ENCODE measurements at regions not wholly inside any gene's neighbourhood (a gene's known extent, or its start where the extent isn't known, plus 50 kb on each side); places are given as distances from the start of the nearest gene placed in this dataset.

DNA sequence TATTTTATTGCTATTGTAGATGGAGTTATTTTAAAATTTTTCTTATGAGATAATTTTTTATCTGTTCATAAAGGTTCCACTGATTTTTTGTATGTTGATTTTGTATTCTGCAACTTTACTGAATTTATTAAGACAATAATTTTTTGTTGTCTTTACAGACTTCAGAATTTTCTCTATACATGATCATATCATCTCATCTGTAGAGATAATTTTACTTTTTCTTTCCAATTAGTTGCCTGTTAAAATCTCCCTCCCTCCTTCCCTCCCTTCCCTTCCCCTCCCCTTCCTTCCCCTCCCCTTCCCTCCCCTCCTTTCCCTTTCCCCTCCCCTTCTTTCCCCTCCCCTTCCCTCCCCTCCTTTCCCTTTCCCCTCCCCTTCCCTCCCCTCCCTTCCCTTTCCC, 378.1 kb downstream of the SOCS6 start:
- H3K36me3 ChIP-seq (ENCODE audit: control insufficient read depth, insufficient read depth, low read length), result no peaks in the 10 kb centered on the region
- no peaks in the 10 kb centered on the region for H3K4me1 ChIP-seq (ENCODE audit: control insufficient read depth, low read depth, low read length)
- no peak overlapping the region for H3K4me2 ChIP-seq (ENCODE audit: low read length)
- H2BK120ac ChIP-seq (ENCODE audit: low read depth, low read length), result no peak overlapping the region
- H3K23ac ChIP-seq (ENCODE audit: low read length), result no peak overlapping the region
- H3K4ac ChIP-seq (ENCODE audit: low read depth, low read length), result no peak overlapping the region
- no peaks in the 10 kb centered on the region for H3K27me3 ChIP-seq (ENCODE audit: insufficient read depth, low read length, poor library complexity)
- H4K5ac ChIP-seq (ENCODE audit: low read length), result no peak overlapping the region
- H2BK5ac ChIP-seq (ENCODE audit: low read length), result no peak overlapping the region
- no peak overlapping the region for H3K4me3 ChIP-seq (ENCODE audit: low read length)
- H3K79me1 ChIP-seq (ENCODE audit: low read length), result no peaks in the 10 kb centered on the region
- H3K27ac ChIP-seq (ENCODE audit: low read depth, low read length), result no peak overlapping the region
- no peak overlapping the region for H2BK15ac ChIP-seq (replicated peaks; ENCODE audit: low read depth)
- no peak overlapping the region for H3K9ac ChIP-seq (ENCODE audit: low read length)
- no peak overlapping the region for H2AK5ac ChIP-seq (ENCODE audit: low read length)
- no peak for DNase-seq
- H4K8ac ChIP-seq (ENCODE audit: low read depth, low read length), result no peak overlapping the region
- H3K18ac ChIP-seq (ENCODE audit: low read length), result no peak overlapping the region
- no peaks in the 10 kb centered on the region for H3K79me2 ChIP-seq (ENCODE audit: control insufficient read depth, insufficient read depth, low read length)
- no peak overlapping the region for H3K56ac ChIP-seq (ENCODE audit: low read length)

DNA sequence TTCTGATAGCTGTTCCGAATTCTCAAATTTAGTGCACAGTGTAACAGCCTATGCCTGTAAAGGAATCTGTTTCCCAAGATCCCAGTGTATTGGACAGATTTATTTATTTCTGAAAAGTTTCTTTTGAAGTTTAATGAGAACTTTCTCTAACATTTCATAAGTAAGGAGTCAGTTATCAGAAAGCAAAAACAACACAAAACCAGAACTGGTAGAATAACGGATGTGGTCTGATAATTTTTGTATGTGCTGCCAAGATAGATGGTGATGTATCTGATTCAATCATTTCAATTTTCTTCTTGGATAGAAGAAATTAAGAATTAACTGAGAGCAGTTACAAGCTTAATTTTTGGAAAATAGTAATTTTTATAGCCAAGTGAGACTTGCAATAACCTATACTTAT, 374.3 kb downstream of the SOCS6 start:
- Histone ChIP-seq H3K56ac (ENCODE audit: low read length) (no peak overlapping the region), H4K8ac (ENCODE audit: low read depth, low read length) (no peak overlapping the region), H2BK5ac (ENCODE audit: low read length) (no peak overlapping the region), H3K27ac (ENCODE audit: low read depth, low read length) (no peak overlapping the region), H2BK120ac (ENCODE audit: low read depth, low read length) (no peak overlapping the region), H3K27me3 (ENCODE audit: insufficient read depth, low read length, poor library complexity) (no peaks in the 10 kb centered on the region), H3K36me3 (ENCODE audit: control insufficient read depth, insufficient read depth, low read length) (no peaks in the 10 kb centered on the region), H3K4me1 (ENCODE audit: control insufficient read depth, low read depth, low read length) (no peaks in the 10 kb centered on the region), H3K4me3 (ENCODE audit: low read length) (no peak overlapping the region), H3K79me2 (ENCODE audit: control insufficient read depth, insufficient read depth, low read length) (no peaks in the 10 kb centered on the region), H3K9ac (ENCODE audit: low read length) (no peak overlapping the region), H2AK5ac (ENCODE audit: low read length) (no peak overlapping the region), H3K23ac (ENCODE audit: low read length) (no peak overlapping the region), H3K79me1 (ENCODE audit: low read length) (no peaks in the 10 kb centered on the region), H2BK15ac (replicated peaks; ENCODE audit: low read depth) (no peak overlapping the region), H3K18ac (ENCODE audit: low read length) (no peak overlapping the region), H4K5ac (ENCODE audit: low read length) (no peak overlapping the region), H3K4ac (ENCODE audit: low read depth, low read length) (no peak overlapping the region), H3K4me2 (ENCODE audit: low read length) (no peak overlapping the region)
- WGBS (ENCODE audit: extremely low coverage, insufficient coverage, low lambda C conversion rate), result no CpG with 5 or more reads among the region's 2 CpGs
- DNase-seq, result no peak

DNA sequence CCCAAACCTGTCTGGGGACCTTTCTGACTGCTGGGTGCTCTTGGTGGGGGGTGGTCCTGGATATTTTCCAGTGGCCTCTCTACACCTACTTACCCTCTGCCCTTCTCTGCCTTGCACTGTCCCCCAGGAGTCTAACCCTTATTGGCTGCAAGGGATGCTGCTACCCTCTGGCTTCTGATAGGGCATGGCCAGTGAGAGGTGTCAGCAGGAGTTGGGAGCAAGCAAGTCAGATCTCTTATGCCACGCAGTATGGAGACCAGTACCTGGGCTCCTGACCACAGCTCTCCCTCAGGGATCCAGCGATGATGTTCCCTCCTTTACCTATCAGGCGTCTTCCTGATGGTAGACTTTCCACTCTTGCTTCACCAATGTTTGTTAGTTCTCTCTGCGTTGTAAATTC, 373.7 kb downstream of the SOCS6 start:
- no peak overlapping the region for H2BK5ac ChIP-seq (ENCODE audit: low read length)
- H2BK15ac ChIP-seq (replicated peaks; ENCODE audit: low read depth), result no peak overlapping the region
- no peak for DNase-seq
- no peak overlapping the region for H3K23ac ChIP-seq (ENCODE audit: low read length)
- H3K9ac ChIP-seq (ENCODE audit: low read length), result no peak overlapping the region
- no peaks in the 10 kb centered on the region for H3K79me2 ChIP-seq (ENCODE audit: control insufficient read depth, insufficient read depth, low read length)
- H4K8ac ChIP-seq (ENCODE audit: low read depth, low read length), result no peak overlapping the region
- H3K56ac ChIP-seq (ENCODE audit: low read length), result no peak overlapping the region
- H3K79me1 ChIP-seq (ENCODE audit: low read length), result no peaks in the 10 kb centered on the region
- no peak overlapping the region for H2AK5ac ChIP-seq (ENCODE audit: low read length)
- H3K27ac ChIP-seq (ENCODE audit: low read depth, low read length), result no peak overlapping the region
- H2BK120ac ChIP-seq (ENCODE audit: low read depth, low read length), result no peak overlapping the region
- H3K4me2 ChIP-seq (ENCODE audit: low read length), result no peak overlapping the region
- no peaks in the 10 kb centered on the region for H3K4me1 ChIP-seq (ENCODE audit: control insufficient read depth, low read depth, low read length)
- H3K27me3 ChIP-seq (ENCODE audit: insufficient read depth, low read length, poor library complexity), result no peaks in the 10 kb centered on the region
- H3K36me3 ChIP-seq (ENCODE audit: control insufficient read depth, insufficient read depth, low read length), result no peaks in the 10 kb centered on the region
- H4K5ac ChIP-seq (ENCODE audit: low read length), result no peak overlapping the region
- H3K4me3 ChIP-seq (ENCODE audit: low read length), result no peak overlapping the region
- no peak overlapping the region for H3K4ac ChIP-seq (ENCODE audit: low read depth, low read length)
- no CpG with 5 or more reads among the region's 4 CpGs for WGBS (ENCODE audit: extremely low coverage, insufficient coverage, low lambda C conversion rate)
- no peak overlapping the region for H3K18ac ChIP-seq (ENCODE audit: low read length)

DNA sequence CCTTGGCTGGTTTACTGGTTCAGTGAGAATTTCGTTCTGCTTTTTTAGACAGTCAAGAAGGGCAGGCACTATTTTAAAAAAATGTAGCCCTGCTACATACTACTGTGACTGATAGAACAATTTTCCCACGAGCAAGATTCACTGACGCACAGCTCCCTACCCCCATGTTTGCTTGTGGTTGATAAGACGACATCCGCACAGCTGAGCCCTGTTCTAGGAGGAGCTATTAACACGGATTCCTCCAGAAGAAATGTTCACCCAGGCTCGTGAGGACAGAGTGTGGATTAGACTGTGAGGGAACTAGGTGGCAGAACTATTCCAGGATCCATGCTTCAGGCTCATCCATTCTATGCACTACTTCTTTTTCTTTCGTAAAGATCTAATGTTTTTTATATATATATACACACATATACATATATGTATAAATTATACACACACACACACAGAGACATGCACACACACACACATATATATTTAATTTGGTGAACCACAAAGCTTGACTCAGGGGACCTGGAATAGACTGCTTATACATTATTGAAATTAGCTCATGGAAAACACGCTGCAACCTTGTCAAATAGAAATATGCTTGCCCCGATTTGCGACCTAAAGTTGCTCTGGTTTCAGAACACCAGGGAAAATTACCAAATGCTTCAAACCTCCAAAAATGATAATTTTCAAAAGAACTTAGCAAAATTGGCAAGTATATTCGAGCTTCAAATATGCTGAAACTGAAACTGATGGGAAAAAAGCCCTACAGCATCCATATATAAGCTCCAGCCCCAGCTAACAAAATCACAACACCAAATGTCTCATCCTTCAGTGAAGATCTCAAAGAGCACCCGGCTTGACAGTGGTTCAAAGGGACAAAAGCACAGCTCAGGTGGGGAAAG, 370.4 kb downstream of the SOCS6 start:
- no peak overlapping the region for H3K23ac ChIP-seq (ENCODE audit: low read length)
- H3K18ac ChIP-seq (ENCODE audit: low read length), result no peak overlapping the region
- no peak overlapping the region for H4K5ac ChIP-seq (ENCODE audit: low read length)
- no peaks in the 10 kb centered on the region for H3K79me2 ChIP-seq (ENCODE audit: control insufficient read depth, insufficient read depth, low read length)
- H4K8ac ChIP-seq (ENCODE audit: low read depth, low read length), result no peak overlapping the region
- no peak overlapping the region for H2AK5ac ChIP-seq (ENCODE audit: low read length)
- no peak overlapping the region for H2BK5ac ChIP-seq (ENCODE audit: low read length)
- no peaks in the 10 kb centered on the region for H3K36me3 ChIP-seq (ENCODE audit: control insufficient read depth, insufficient read depth, low read length)
- no peak overlapping the region for H3K9ac ChIP-seq (ENCODE audit: low read length)
- H3K27ac ChIP-seq (ENCODE audit: low read depth, low read length), result no peak overlapping the region
- no peak overlapping the region for H3K4me3 ChIP-seq (ENCODE audit: low read length)
- H2BK15ac ChIP-seq (replicated peaks; ENCODE audit: low read depth), result no peak overlapping the region
- H3K27me3 ChIP-seq (ENCODE audit: insufficient read depth, low read length, poor library complexity), result no peaks in the 10 kb centered on the region
- no peak overlapping the region for H3K4me2 ChIP-seq (ENCODE audit: low read length)
- no CpG with 5 or more reads among the region's 13 CpGs for WGBS (ENCODE audit: extremely low coverage, insufficient coverage, low lambda C conversion rate)
- no peaks in the 10 kb centered on the region for H3K79me1 ChIP-seq (ENCODE audit: low read length)
- no peak overlapping the region for H3K4ac ChIP-seq (ENCODE audit: low read depth, low read length)
- H3K56ac ChIP-seq (ENCODE audit: low read length), result no peak overlapping the region
- H3K4me1 ChIP-seq (ENCODE audit: control insufficient read depth, low read depth, low read length), result no peaks in the 10 kb centered on the region
- H2BK120ac ChIP-seq (ENCODE audit: low read depth, low read length), result no peak overlapping the region
- no peak for DNase-seq

DNA sequence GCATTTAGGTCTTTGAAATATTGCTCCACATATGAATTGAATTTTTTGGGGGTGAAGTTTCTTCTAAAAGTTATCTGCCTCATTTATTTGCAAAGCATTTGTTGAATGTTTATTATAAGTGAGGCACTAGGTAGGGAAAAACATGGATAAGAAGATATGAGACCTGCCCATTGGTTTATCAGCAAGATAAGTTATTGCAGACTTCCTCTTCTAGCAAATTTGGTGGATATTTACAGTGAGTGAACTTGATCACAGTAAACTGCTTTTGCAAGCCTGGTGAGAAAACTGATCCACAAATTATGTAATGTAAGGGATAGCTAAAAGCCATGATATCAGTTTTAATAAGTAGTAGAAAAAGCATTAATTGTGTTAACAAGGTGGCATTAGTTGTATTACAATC, 364.8 kb downstream of the SOCS6 start:
- DNase-seq, result no peak
- Histone ChIP-seq H3K4me2 (ENCODE audit: low read length) (no peak overlapping the region), H3K56ac (ENCODE audit: low read length) (no peak overlapping the region)

DNA sequence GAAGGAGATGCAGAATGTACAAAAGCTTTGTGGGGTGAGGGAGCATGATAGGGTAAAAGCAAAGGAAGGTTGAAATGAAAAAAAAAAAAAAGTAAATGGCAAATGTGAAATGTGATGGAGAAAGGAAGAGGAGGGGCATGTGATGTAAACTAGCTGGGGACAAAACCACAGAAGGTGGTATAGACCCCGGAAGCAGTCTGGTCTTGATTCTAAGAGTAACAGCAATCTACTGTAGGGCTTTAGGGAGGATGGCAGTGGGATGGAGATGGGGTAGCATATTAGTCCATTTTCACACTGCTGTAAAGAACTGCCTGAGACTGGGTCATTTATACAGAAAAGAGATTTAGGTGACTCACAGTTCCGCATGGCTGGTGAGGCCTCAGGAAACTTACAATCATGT, 362.0 kb downstream of the SOCS6 start:
- H3K4me3 ChIP-seq (ENCODE audit: low read length), result no peak overlapping the region
- H4K5ac ChIP-seq (ENCODE audit: low read length), result no peak overlapping the region
- H3K79me1 ChIP-seq (ENCODE audit: low read length), result no peaks in the 10 kb centered on the region
- no peak overlapping the region for H3K56ac ChIP-seq (ENCODE audit: low read length)
- H3K4me2 ChIP-seq (ENCODE audit: low read length), result no peak overlapping the region
- H4K8ac ChIP-seq (ENCODE audit: low read depth, low read length), result no peak overlapping the region
- no peak overlapping the region for H2BK120ac ChIP-seq (ENCODE audit: low read depth, low read length)
- DNase-seq, result no peak
- no peak overlapping the region for H3K4ac ChIP-seq (ENCODE audit: low read depth, low read length)
- no peaks in the 10 kb centered on the region for H3K27me3 ChIP-seq (ENCODE audit: insufficient read depth, low read length, poor library complexity)
- H3K27ac ChIP-seq (ENCODE audit: low read depth, low read length), result no peak overlapping the region
- H3K18ac ChIP-seq (ENCODE audit: low read length), result no peak overlapping the region
- no peak overlapping the region for H2BK15ac ChIP-seq (replicated peaks; ENCODE audit: low read depth)
- H3K9ac ChIP-seq (ENCODE audit: low read length), result no peak overlapping the region
- H3K79me2 ChIP-seq (ENCODE audit: control insufficient read depth, insufficient read depth, low read length), result no peaks in the 10 kb centered on the region
- H3K4me1 ChIP-seq (ENCODE audit: control insufficient read depth, low read depth, low read length), result no peaks in the 10 kb centered on the region
- no peaks in the 10 kb centered on the region for H3K36me3 ChIP-seq (ENCODE audit: control insufficient read depth, insufficient read depth, low read length)
- H2AK5ac ChIP-seq (ENCODE audit: low read length), result no peak overlapping the region
- WGBS (ENCODE audit: extremely low coverage, insufficient coverage, low lambda C conversion rate), result no CpG with 5 or more reads among the region's 2 CpGs
- H2BK5ac ChIP-seq (ENCODE audit: low read length), result no peak overlapping the region
- no peak overlapping the region for H3K23ac ChIP-seq (ENCODE audit: low read length)

More for the DNA sequence above, 364.8 kb downstream of the SOCS6 start:
- H4K8ac ChIP-seq (ENCODE audit: low read depth, low read length), result no peak overlapping the region
- H2BK5ac ChIP-seq (ENCODE audit: low read length), result no peak overlapping the region
- no peak overlapping the region for H3K4me3 ChIP-seq (ENCODE audit: low read length)
- H3K36me3 ChIP-seq (ENCODE audit: control insufficient read depth, insufficient read depth, low read length), result no peaks in the 10 kb centered on the region
- no peaks in the 10 kb centered on the region for H3K79me2 ChIP-seq (ENCODE audit: control insufficient read depth, insufficient read depth, low read length)
- H2BK15ac ChIP-seq (replicated peaks; ENCODE audit: low read depth), result no peak overlapping the region
- H4K5ac ChIP-seq (ENCODE audit: low read length), result no peak overlapping the region
- H3K4me1 ChIP-seq (ENCODE audit: control insufficient read depth, low read depth, low read length), result no peaks in the 10 kb centered on the region
- H2AK5ac ChIP-seq (ENCODE audit: low read length), result no peak overlapping the region
- H3K23ac ChIP-seq (ENCODE audit: low read length), result no peak overlapping the region
- H3K4ac ChIP-seq (ENCODE audit: low read depth, low read length), result no peak overlapping the region
- H3K9ac ChIP-seq (ENCODE audit: low read length), result no peak overlapping the region
- no peak overlapping the region for H2BK120ac ChIP-seq (ENCODE audit: low read depth, low read length)
- no peaks in the 10 kb centered on the region for H3K79me1 ChIP-seq (ENCODE audit: low read length)
- no peak overlapping the region for H3K27ac ChIP-seq (ENCODE audit: low read depth, low read length)
- no peaks in the 10 kb centered on the region for H3K27me3 ChIP-seq (ENCODE audit: insufficient read depth, low read length, poor library complexity)
- H3K18ac ChIP-seq (ENCODE audit: low read length), result no peak overlapping the region
